GM12878 (cell line): ENCODE measurements at regions not wholly inside any gene's neighbourhood (a gene's known extent, or its start where the extent isn't known, plus 50 kb on each side); places are given as distances from the start of the nearest gene placed in this dataset.

Experiments used
- ATAC-seq: fragments of 200-7000 bp; cut with Tn5 transposase; 3 replicates; pipeline ENCODE4 v1.9.1; 2020; ENCODE audit warnings: mild to moderate bottlenecking, moderate library complexity
- BruUV-seq: library from RNA; stranded (reverse); fragments of 400-500 nt; replicated peaks from 2 replicates; lab custom pipeline; 2021; lab: Mats Ljungman, UMichigan
- CTCF ChIA-PET: fragments of 300-600 bp; sonication (Branson Sonifier 250); formaldehyde crosslinking; extraction: SDS; loops from one replicate; lab custom pipeline; 2021; ENCODE audit warnings: inconsistent platforms; lab: Yijun Ruan, JAX
- POLR2A ChIA-PET: fragments of 350-600 bp; formaldehyde crosslinking; extraction: SDS; loops from one replicate; lab custom pipeline; 2021; ENCODE audit warnings: inconsistent platforms; lab: Charles Lee
- RAD21 ChIA-PET: fragments of 300-600 bp; sonication (Branson Sonifier 250); formaldehyde crosslinking; loops from one replicate; lab custom pipeline; 2023; ENCODE audit warnings: antibody characterized with exemption; ENCODE audit not compliant: unreplicated experiment; lab: Charles Lee
- SMC1A ChIA-PET: fragments of 300-600 bp; sonication (Branson Sonifier 250); formaldehyde crosslinking; loops from one replicate; lab custom pipeline; 2023; ENCODE audit not compliant: unreplicated experiment, uncharacterized antibody; lab: Charles Lee
- DNase-seq: peaks from one replicate; pipeline ENCODE4 v3.0.0-alpha.2; 2011; ENCODE audit warnings: low read depth, low spot score
- FAIRE-seq: peaks from 3 replicates; lab custom pipeline; 2011; peaks lifted over from hg19 to GRCh38; lab: Jason Lieb, UNC
- H2AFZ ChIP-seq: 2 replicates; pipeline ENCODE4 v1.6.0; 2011; ENCODE audit warnings: low read depth, low read length, control low read depth; ENCODE audit not compliant: control insufficient read depth
- H3K27ac ChIP-seq: 2 replicates; pipeline ENCODE4 v1.5.1; 2011; ENCODE audit warnings: control low read depth; ENCODE audit not compliant: control insufficient read depth, insufficient read depth
- H3K27me3 ChIP-seq, 2 experiments: replicated peaks in 1 of 2; 2 replicates each; pipeline versions ENCODE4 v1.6.0 to v1.6.1; 2011; ENCODE audit warnings: low read length in 1 of 2; ENCODE audit not compliant: control insufficient read depth in 2 of 2, insufficient read depth in 2 of 2
- H3K36me3 ChIP-seq, 2 experiments: 2 replicates each; pipeline ENCODE4 v1.5.1; 2011; ENCODE audit warnings: low read length in 1 of 2; ENCODE audit not compliant: control insufficient read depth in 2 of 2, insufficient read depth in 2 of 2
- H3K4me1 ChIP-seq: 2 replicates; pipeline ENCODE4 v1.6.1; 2011; ENCODE audit warnings: mild to moderate bottlenecking, low read length, moderate library complexity, mixed read lengths; ENCODE audit not compliant: control insufficient read depth, insufficient read depth
- H3K4me2 ChIP-seq: 2 replicates; pipeline ENCODE4 v1.6.0; 2011; ENCODE audit warnings: control low read depth; ENCODE audit not compliant: control insufficient read depth, insufficient read depth
- H3K4me3 ChIP-seq: fragments of 200-600 bp; sonication (generic); 2 replicates; pipeline ENCODE4 v1.5.1; 2016
- H3K79me2 ChIP-seq: 2 replicates; pipeline ENCODE4 v1.6.0; 2011; ENCODE audit warnings: low read length; ENCODE audit not compliant: control insufficient read depth, insufficient read depth
- H3K9ac ChIP-seq: 2 replicates; pipeline ENCODE4 v1.8.0; 2011; ENCODE audit warnings: low read length, control low read depth, mixed read lengths; ENCODE audit not compliant: control insufficient read depth, insufficient read depth
- H3K9me3 ChIP-seq: replicated peaks from 3 replicates; pipeline ENCODE4 v1.5.1; 2011; ENCODE audit warnings: mild to moderate bottlenecking, low read length; ENCODE audit not compliant: control insufficient read depth, insufficient read depth
- H4K20me1 ChIP-seq: 2 replicates; pipeline ENCODE4 v1.6.0; 2011; ENCODE audit not compliant: control insufficient read depth, insufficient read depth
- CBX5 ChIP-seq: sonication (generic); IDR thresholded peaks from 2 replicates; pipeline ENCODE4 v1.6.1; 2016; ENCODE audit warnings: low read depth, moderate library complexity, mild to moderate bottlenecking, inconsistent platforms
- EP300 ChIP-seq, 2 experiments: fragments of 150-350 bp in 1 of 2; IDR thresholded peaks; 2 replicates each; pipeline ENCODE4 v1.6.1; 2011 to 2012; ENCODE audit warnings: low read depth in 2 of 2, low read length in 2 of 2, borderline replicate concordance in 1 of 2, improper control_type of control experiment in 1 of 2, inconsistent platforms in 1 of 2; ENCODE audit not compliant: control insufficient read depth in 1 of 2
- HDGF ChIP-seq: fragments of 450-650 bp; IDR thresholded peaks from 2 replicates; pipeline ENCODE4 v1.6.1; 2016; ENCODE audit warnings: antibody characterized with exemption
- MEF2A ChIP-seq: IDR thresholded peaks from 2 replicates; pipeline ENCODE4 v1.6.1; 2011; ENCODE audit warnings: low read depth, mild to moderate bottlenecking, low read length, moderate library complexity; ENCODE audit not compliant: insufficient read depth
- NFYB ChIP-seq: IDR thresholded peaks from 2 replicates; pipeline ENCODE4 v1.6.1; 2011; ENCODE audit warnings: low read depth, mild to moderate bottlenecking, low read length, improper control_type of control experiment, moderate library complexity; ENCODE audit not compliant: insufficient read depth
- RB1 ChIP-seq: fragments of 450-650 bp; formaldehyde crosslinking; IDR thresholded peaks from 2 replicates; pipeline ENCODE4 v1.6.1; 2017; ENCODE audit warnings: mild to moderate bottlenecking, borderline replicate concordance
- SMC3 ChIP-seq: IDR thresholded peaks from 2 replicates; pipeline ENCODE4 v1.6.1; 2011; ENCODE audit warnings: low read length, improper control_type of control experiment, borderline replicate concordance
- SREBF1 ChIP-seq: IDR thresholded peaks from 2 replicates; pipeline ENCODE4 v1.6.1; 2012; ENCODE audit warnings: mild to moderate bottlenecking, low read length
- SREBF2 ChIP-seq: IDR thresholded peaks from 2 replicates; pipeline ENCODE4 v1.6.1; 2012; ENCODE audit warnings: mild to moderate bottlenecking, low read length
- ZNF217 ChIP-seq: fragments of 450-650 bp; IDR thresholded peaks from 2 replicates; pipeline ENCODE4 v1.6.1; 2017; ENCODE audit warnings: antibody characterized with exemption, mild to moderate bottlenecking
- ZNF274 ChIP-seq: IDR thresholded peaks from one replicate; pipeline ENCODE4 v1.8.0; 2011; ENCODE audit not compliant: insufficient read length, insufficient read depth
- ZNF622 ChIP-seq: fragments of 450-650 bp; IDR thresholded peaks from 2 replicates; pipeline ENCODE4 v1.6.1; 2017; ENCODE audit warnings: mild to moderate bottlenecking, inconsistent platforms
- WGBS: methylation state at CpG from one replicate; pipeline ENCODE4 v1.1.6; 2016; ENCODE audit warnings: low lambda C conversion rate; ENCODE audit not compliant: insufficient replicate concordance, insufficient coverage; ENCODE audit errors: missing lambda C conversion rate; 5-methylcytosine and 5-hydroxymethylcytosine counted together
- in situ Hi-C: fragments of 300-500 bp; cut with MboI; formaldehyde crosslinking; loops from 9 replicates; pipeline ENCODE4 v1.14.3; 2018; ENCODE audit warnings: mixed read lengths
- intact Hi-C: fragments of 100-400 bp; cut with micrococcal nuclease; formaldehyde crosslinking; loops from one replicate; pipeline ENCODE4 v1.14.2; 2022; ENCODE audit not compliant: unreplicated experiment
- TF ChIP-seq, protein P1 (sequence below): IDR thresholded peaks from 2 replicates; pipeline ENCODE4 v1.6.1; 2012; ENCODE audit warnings: low read depth, low read length, improper control_type of control experiment
- TF ChIP-seq, protein P2 (sequence below): IDR thresholded peaks from 2 replicates; pipeline ENCODE4 v1.6.1; 2012; ENCODE audit warnings: low read depth, low read length, improper control_type of control experiment
- TF ChIP-seq, protein P3 (sequence below): fragments of 450-650 bp; IDR thresholded peaks from 2 replicates; pipeline ENCODE4 v1.6.1; 2014; ENCODE audit warnings: mild to moderate bottlenecking
- TF ChIP-seq, protein P4 (sequence below): fragments of 450-650 bp; IDR thresholded peaks from 2 replicates; pipeline ENCODE4 v1.6.1; 2018; ENCODE audit warnings: borderline replicate concordance, mild to moderate bottlenecking; ENCODE audit not compliant: partially characterized antibody

DNA sequence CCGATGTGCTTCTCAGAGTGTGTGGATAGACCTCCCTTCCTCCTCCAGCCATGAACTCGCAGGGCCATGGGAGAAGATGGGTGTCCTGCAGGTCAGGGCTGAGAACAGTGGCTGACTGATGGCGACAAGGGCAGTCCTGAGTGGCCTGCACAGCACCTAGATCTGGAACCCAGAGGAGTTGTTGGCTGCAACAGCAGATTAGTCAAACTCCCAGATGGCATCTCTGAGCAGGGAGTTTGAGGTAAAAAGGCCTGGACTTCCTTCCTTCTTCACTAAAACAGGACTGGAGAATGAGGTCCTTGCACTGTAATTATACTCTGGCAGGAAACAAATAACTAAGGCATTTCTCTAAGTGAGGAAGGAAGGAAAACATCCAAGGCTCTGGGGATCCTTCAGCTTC is 160.8 kb downstream of the MYCN start:
- H3K36me3 ChIP-seq: no peaks in the 10 kb centered on the region
- FAIRE-seq: no peak
- WGBS: 26% methylated on average over 3 of the region's 3 CpGs
- H3K4me1 ChIP-seq: no peaks in the 10 kb centered on the region
- H3K4me2 ChIP-seq: no peak overlapping the region
- H3K9ac ChIP-seq: no peak overlapping the region
- ChIA-PET POLR2A (no interaction called here), CTCF (no interaction called here), RAD21 (no interaction called here), SMC1A (no interaction called here)
- no peaks in the 10 kb centered on the region for H3K9me3 ChIP-seq
- no peak overlapping the region for H2AFZ ChIP-seq
- DNase-seq: no peak
- no peaks in the 10 kb centered on the region; a peak in 1 of 4 replicates for H3K27me3 ChIP-seq
- H4K20me1 ChIP-seq: no peaks in the 10 kb centered on the region
- no peak overlapping the region for H3K4me3 ChIP-seq
- in situ Hi-C loops: no loop called here
- no TSS peak for BruUV-seq
- H3K27ac ChIP-seq: no peak overlapping the region
- intact Hi-C loops: no loop called here
- no peaks in the 10 kb centered on the region for H3K79me2 ChIP-seq
- no peak for ATAC-seq
- TF ChIP-seq HDGF (no peak), ZNF274 (no peak), ZNF217 (no peak), SREBF1 (no peak), NFYB (no peak), EP300 (IDR thresholded peaks at IDR 0.05; ENCODE audit: borderline replicate concordance in 1 of 2, control insufficient read depth in 1 of 2, low read depth in 2 of 2, low read length in 2 of 2) (no peak), SMC3 (no peak), ZNF622 (no peak), SREBF2 (no peak), CBX5 (no peak), MEF2A (no peak), RB1 (no peak)
- TF ChIP-seq, protein P1, sequence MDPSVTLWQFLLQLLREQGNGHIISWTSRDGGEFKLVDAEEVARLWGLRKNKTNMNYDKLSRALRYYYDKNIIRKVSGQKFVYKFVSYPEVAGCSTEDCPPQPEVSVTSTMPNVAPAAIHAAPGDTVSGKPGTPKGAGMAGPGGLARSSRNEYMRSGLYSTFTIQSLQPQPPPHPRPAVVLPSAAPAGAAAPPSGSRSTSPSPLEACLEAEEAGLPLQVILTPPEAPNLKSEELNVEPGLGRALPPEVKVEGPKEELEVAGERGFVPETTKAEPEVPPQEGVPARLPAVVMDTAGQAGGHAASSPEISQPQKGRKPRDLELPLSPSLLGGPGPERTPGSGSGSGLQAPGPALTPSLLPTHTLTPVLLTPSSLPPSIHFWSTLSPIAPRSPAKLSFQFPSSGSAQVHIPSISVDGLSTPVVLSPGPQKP: no peak
- TF ChIP-seq, protein P2, sequence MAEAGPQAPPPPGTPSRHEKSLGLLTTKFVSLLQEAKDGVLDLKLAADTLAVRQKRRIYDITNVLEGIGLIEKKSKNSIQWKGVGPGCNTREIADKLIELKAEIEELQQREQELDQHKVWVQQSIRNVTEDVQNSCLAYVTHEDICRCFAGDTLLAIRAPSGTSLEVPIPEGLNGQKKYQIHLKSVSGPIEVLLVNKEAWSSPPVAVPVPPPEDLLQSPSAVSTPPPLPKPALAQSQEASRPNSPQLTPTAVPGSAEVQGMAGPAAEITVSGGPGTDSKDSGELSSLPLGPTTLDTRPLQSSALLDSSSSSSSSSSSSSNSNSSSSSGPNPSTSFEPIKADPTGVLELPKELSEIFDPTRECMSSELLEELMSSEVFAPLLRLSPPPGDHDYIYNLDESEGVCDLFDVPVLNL: no peak
- TF ChIP-seq, protein P3, sequence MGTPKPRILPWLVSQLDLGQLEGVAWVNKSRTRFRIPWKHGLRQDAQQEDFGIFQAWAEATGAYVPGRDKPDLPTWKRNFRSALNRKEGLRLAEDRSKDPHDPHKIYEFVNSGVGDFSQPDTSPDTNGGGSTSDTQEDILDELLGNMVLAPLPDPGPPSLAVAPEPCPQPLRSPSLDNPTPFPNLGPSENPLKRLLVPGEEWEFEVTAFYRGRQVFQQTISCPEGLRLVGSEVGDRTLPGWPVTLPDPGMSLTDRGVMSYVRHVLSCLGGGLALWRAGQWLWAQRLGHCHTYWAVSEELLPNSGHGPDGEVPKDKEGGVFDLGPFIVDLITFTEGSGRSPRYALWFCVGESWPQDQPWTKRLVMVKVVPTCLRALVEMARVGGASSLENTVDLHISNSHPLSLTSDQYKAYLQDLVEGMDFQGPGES: no peak
- TF ChIP-seq, protein P4, sequence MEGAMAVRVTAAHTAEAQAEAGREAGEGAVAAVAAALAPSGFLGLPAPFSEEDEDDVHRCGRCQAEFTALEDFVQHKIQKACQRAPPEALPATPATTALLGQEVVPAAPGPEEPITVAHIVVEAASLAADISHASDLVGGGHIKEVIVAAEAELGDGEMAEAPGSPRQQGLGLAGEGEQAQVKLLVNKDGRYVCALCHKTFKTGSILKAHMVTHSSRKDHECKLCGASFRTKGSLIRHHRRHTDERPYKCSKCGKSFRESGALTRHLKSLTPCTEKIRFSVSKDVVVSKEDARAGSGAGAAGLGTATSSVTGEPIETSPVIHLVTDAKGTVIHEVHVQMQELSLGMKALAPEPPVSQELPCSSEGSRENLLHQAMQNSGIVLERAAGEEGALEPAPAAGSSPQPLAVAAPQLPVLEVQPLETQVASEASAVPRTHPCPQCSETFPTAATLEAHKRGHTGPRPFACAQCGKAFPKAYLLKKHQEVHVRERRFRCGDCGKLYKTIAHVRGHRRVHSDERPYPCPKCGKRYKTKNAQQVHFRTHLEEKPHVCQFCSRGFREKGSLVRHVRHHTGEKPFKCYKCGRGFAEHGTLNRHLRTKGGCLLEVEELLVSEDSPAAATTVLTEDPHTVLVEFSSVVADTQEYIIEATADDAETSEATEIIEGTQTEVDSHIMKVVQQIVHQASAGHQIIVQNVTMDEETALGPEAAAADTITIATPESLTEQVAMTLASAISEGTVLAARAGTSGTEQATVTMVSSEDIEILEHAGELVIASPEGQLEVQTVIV: no peak
